Thoracic aorta (tissue), 2 donors: ENCODE measurements at regions not wholly inside any gene's neighbourhood (a gene's known extent, or its start where the extent isn't known, plus 50 kb on each side); places are given as distances from the start of the nearest gene placed in this dataset.

ENCODE experiments used
- ATAC-seq: fragments of 150-250 bp; one replicate; pipeline ENCODE4 v1.8.0; 2017; ENCODE audit warnings: low read depth; ENCODE audit not compliant: insufficient number of reproducible peaks, low FRiP score
- DNase-seq: peaks from one replicate; pipeline ENCODE4 v3.0.0-alpha.2; 2020; ENCODE audit warnings: low spot score
- H3K27ac ChIP-seq, 2 donors: fragments of 200-600 bp; sonication (generic); 1 replicate in 1 of 2; 2 replicates in 1 of 2; pipeline ENCODE4 v1.5.1; 2016; ENCODE audit warnings: mild to moderate bottlenecking in 2 of 2, moderate library complexity in 2 of 2
- H3K27me3 ChIP-seq: fragments of 200-600 bp; sonication (generic); replicated peaks from 2 replicates; pipeline ENCODE4 v1.6.0; 2016; ENCODE audit warnings: mild to moderate bottlenecking; ENCODE audit not compliant: insufficient read depth
- H3K36me3 ChIP-seq: fragments of 200-600 bp; sonication (generic); one replicate; pipeline ENCODE4 v1.5.1; 2016
- H3K4me1 ChIP-seq, 2 donors: fragments of 200-600 bp; sonication (generic); 1 replicate in 1 of 2; 2 replicates in 1 of 2; pipeline versions ENCODE4 v1.5.1 to v1.6.0; 2016; ENCODE audit warnings: low read depth in 2 of 2, mild to moderate bottlenecking in 1 of 2; ENCODE audit not compliant: control insufficient read depth in 1 of 2
- H3K4me3 ChIP-seq: fragments of 200-600 bp; sonication (generic); 2 replicates; pipeline ENCODE4 v1.5.1; 2016; ENCODE audit warnings: mild to moderate bottlenecking
- H3K9me3 ChIP-seq: fragments of 200-600 bp; sonication (generic); 2 replicates; pipeline ENCODE4 v1.5.1; 2016
- CTCF ChIP-seq: fragments of 200-600 bp; sonication (generic); IDR thresholded peaks from one replicate; pipeline ENCODE4 v1.5.1; 2019; ENCODE audit warnings: antibody characterized with exemption

GRCh38 chr6:93498713-93499112 is 79.4 kb upstream of the EPHA7 start:
- H3K36me3 ChIP-seq: no peaks in the 10 kb centered on the region
- no peak for TF ChIP-seq CTCF
- H3K27me3 ChIP-seq: no peaks in the 10 kb centered on the region
- H3K4me3 ChIP-seq: no peak overlapping the region
- ATAC-seq (no peak), DNase-seq (no peak)
- H3K4me1 ChIP-seq: no peaks in the 10 kb centered on the region
- no peaks in the 10 kb centered on the region for H3K9me3 ChIP-seq
- no peak overlapping the region for H3K27ac ChIP-seq

DNA sequence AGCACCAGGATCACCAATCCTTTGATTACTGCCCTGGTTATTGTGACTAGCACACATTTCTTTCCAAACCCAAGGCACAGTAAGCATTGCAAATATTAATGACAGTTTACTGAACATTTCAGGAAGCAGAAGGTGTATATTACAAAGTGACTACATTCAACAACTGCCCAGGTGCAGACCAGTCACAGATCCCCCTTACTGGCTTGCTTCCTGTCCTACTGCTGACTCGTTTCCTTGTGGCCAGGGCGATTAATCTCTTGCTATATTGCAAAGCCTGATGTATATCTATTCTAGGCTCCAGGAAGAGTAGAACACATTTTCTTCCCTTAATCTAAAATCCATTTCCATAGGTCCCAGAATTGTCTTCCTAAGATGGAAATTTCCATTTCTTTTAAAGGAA is 77.2 kb upstream of the EPHA7 start:
- TF ChIP-seq CTCF: no peak
- H3K4me3 ChIP-seq: no peak overlapping the region
- DNase-seq: no peak
- no peaks in the 10 kb centered on the region for H3K27me3 ChIP-seq
- H3K9me3 ChIP-seq: no peaks in the 10 kb centered on the region
- no peak for ATAC-seq
- no peak overlapping the region for H3K27ac ChIP-seq
- H3K36me3 ChIP-seq: no peaks in the 10 kb centered on the region
- H3K4me1 ChIP-seq: no peaks in the 10 kb centered on the region

GRCh38 chr6:93494057-93494456 is 74.7 kb upstream of the EPHA7 start:
- H3K27ac ChIP-seq: no peak overlapping the region
- no peaks in the 10 kb centered on the region for H3K36me3 ChIP-seq
- H3K27me3 ChIP-seq: no peaks in the 10 kb centered on the region
- H3K4me3 ChIP-seq: no peak overlapping the region
- DNase-seq (no peak), ATAC-seq (no peak)
- no peak for TF ChIP-seq CTCF
- H3K4me1 ChIP-seq: no peaks in the 10 kb centered on the region
- H3K9me3 ChIP-seq: no peaks in the 10 kb centered on the region

DNA sequence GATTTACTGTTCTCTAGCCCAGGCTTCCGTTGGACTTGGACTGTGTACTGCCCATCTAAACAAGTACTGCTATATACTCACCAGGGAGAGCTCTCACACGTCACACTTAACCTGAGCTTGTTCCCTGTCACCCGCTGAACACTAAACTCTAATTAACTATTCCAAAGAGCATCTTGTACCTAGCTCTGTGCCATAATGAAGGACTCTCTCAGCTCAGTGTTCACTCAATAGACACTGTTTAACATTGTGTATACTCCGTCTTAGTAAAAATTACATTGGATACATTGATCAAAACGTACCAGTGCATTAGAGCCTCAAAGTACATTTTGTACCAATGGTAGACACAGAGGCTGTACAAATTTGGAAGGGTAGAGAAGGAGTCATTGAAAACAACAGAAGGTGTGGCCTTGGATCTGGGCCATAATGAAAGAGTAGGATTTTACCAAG is 55.4 kb upstream of the EPHA7 start:
- Histone ChIP-seq H3K27ac (no peak overlapping the region), H3K27me3 (no peaks in the 10 kb centered on the region), H3K36me3 (no peaks in the 10 kb centered on the region), H3K9me3 (no peaks in the 10 kb centered on the region), H3K4me1 (no peaks in the 10 kb centered on the region), H3K4me3 (no peak overlapping the region)
- DNase-seq: no peak
- TF ChIP-seq CTCF: no peak
- ATAC-seq: no peak

- Histone ChIP-seq H3K9me3 (no peaks in the 10 kb centered on the region), H3K4me1 (no peaks in the 10 kb centered on the region), H3K27me3 (no peaks in the 10 kb centered on the region), H3K36me3 (no peaks in the 10 kb centered on the region), H3K27ac (no peak overlapping the region), H3K4me3 (no peak overlapping the region)
- DNase-seq: no peak
- ATAC-seq: no peak
- TF ChIP-seq CTCF: no peak
Observed at GRCh38 chr6:93471281-93471680, 51.9 kb upstream of the EPHA7 start.
